Stimulated activated CD4-positive, alpha-beta T cell treated with anti-CD3 and anti-CD28 coated beads, TNF-alpha, amount 100 ng/mL, for 24 hours (primary cell): ENCODE measurements at regions not wholly inside any gene's neighbourhood (a gene's known extent, or its start where the extent isn't known, plus 50 kb on each side); places are given as distances from the start of the nearest gene placed in this dataset.
"Not testable (repeated sequence)": the region's sequence is repeated elsewhere in the genome, so short reads cannot be mapped to it uniquely, and the experiment has no call there.

Experiments
- DNase-seq, 3 experiments: peaks; one replicate each; pipeline ENCODE4 v3.0.0-alpha.2; 2020; ENCODE audit warnings: low read depth in 3 of 3

- not testable (repeated sequence) for DNase-seq
Observed at GRCh38 chr3:39655718-39656117, 153.7 kb upstream of the MYRIP start.

DNA sequence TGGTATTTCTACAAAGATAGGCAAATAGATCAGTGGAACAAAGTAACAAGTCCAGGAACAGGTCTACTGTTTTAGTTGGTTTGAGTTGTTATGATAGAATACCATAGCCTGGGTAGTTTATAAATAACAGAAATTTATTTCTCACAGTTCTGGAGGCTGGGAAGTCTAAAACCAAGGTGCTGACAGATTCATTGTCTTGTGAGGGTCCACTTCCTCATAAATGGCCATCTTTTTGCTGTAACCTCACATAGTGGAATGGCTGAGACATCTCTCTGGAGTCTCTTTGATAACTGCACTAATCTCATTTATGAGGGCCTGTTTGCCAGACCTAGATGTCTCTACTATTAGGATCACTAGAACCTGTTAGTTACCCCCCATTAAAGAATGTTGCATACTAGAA is 152.3 kb upstream of the MYRIP start:
- no peak for DNase-seq

GRCh38 chr3:39657775-39658174 is 151.6 kb upstream of the MYRIP start:
- DNase-seq = no peak

GRCh38 chr3:39664931-39665330 is 144.5 kb upstream of the MYRIP start:
- DNase-seq = no peak

GRCh38 chr3:39665441-39665840 is 144.0 kb upstream of the MYRIP start:
- DNase-seq = no peak

DNA sequence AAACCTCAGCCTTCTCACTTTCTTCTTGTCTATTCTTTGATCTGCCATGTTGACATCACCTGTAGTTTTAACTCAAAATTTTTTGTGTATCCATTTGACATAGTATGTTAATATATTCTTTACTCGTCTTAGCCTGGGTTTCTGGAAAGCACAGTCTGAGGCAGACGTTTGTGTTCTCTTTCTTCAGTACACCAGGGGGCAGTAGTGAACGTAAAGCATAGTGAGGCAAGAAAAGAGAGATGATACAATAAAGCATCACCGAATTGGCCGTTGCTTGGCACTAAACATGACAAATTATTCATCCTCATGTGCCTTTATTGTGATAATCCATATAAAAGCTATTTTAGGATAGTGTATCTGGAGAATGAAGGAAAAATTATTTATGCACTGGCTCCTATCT is 141.0 kb upstream of the MYRIP start:
- DNase-seq = no peak

GRCh38 chr3:39671116-39671515 is 138.3 kb upstream of the MYRIP start:
- no peak for DNase-seq

DNA sequence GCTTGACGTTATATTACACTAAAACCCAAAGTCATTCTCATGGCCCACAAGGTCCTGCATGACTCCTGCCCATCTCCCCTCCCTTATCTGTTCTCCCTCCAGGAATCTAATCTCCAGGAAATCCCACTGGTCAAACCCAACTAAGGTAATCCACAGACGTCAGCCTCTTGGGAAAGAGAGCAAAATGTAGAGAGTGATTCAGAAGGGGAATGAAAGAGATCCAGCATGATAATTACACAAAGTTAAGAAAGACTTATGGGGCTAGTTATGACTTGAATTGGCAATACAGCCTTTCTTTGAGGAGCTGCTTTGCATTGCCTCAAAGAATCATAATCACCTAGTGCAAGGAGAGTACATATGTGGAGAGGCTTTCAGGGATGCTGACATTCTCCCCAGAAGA is 137.8 kb upstream of the MYRIP start:
- DNase-seq = no peak

- DNase-seq = no peak
Observed at GRCh38 chr3:39705351-39705900, 104.0 kb upstream of the MYRIP start.

DNA sequence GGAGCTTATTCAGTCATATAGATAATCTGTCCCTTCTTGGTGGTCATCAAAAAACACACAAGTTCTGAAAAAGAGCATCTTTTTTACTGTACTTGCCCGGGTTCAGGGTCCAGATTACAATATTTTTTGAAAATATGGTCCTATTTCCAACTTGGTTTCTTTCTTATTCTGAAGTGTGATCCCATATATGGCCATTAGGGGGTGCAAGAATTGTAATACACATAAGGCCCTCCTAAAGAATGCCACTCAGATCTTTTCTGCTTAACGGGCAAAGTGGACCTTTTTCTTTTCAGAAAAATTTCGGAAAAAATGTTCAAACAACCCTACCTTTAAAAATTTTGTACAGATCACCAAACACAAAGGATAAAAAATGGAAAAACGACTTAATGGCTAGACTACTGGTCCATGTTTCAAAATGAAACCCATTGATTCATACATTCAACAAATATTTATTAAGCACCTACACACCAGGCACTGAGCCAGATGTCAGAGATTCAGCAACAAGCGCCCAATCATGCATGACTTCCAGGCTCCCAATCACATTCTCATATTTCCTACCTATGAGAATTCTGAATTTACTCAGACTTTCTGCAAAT is 102.0 kb upstream of the MYRIP start:
- DNase-seq = no peak

DNA sequence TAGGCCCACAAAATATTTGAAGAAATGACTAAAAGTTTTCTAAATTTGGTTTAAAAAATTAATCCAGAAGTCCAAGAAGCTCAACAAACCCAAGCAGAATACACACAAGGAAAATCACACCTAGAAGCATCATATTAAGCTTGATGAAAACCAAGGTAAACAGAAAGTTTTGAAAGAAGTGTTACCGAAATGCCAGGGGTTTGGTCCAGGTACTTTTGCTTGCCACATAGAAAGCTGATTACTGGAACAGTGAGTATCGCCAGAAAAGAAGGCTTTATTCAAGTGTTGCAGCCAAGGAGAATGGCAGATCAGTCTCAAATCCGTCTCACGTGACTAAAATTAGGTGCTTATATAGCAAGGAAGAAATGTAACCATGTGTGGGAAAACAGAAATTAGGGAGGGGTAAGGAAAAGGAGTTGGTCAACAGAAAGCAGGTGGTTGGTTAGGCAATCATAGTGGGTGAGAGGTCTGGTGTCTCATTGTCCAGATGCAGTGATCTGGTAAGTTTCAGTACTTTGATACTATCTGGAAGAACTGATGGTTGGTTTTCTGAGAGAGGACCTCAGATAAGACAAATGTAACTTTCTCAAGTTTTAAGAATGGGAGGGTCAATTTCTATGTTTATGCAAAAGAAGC is 96.9 kb upstream of the MYRIP start:
- no peak for DNase-seq

GRCh38 chr3:39713341-39713740 is 96.1 kb upstream of the MYRIP start:
- not testable (repeated sequence) for DNase-seq

DNA sequence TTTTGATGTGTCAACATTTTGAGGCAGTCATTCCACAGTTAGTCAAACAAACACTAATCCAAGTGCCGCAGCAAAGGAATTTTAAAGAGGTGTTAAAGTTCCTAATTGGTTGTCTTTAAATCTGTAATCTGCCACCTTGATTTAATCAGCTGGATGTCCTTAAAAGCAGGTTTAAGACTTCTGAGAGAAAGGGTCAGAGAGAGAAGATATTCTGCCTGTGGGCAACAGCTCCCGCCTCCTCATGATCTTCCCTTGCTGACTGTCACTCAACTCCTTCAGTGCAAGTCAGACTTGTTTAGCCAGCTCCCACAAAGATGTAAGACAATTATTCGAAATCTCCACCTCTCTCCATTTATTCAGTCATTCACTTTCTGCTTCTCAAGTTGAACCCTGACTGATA is 92.6 kb upstream of the MYRIP start:
- no peak for DNase-seq

DNA sequence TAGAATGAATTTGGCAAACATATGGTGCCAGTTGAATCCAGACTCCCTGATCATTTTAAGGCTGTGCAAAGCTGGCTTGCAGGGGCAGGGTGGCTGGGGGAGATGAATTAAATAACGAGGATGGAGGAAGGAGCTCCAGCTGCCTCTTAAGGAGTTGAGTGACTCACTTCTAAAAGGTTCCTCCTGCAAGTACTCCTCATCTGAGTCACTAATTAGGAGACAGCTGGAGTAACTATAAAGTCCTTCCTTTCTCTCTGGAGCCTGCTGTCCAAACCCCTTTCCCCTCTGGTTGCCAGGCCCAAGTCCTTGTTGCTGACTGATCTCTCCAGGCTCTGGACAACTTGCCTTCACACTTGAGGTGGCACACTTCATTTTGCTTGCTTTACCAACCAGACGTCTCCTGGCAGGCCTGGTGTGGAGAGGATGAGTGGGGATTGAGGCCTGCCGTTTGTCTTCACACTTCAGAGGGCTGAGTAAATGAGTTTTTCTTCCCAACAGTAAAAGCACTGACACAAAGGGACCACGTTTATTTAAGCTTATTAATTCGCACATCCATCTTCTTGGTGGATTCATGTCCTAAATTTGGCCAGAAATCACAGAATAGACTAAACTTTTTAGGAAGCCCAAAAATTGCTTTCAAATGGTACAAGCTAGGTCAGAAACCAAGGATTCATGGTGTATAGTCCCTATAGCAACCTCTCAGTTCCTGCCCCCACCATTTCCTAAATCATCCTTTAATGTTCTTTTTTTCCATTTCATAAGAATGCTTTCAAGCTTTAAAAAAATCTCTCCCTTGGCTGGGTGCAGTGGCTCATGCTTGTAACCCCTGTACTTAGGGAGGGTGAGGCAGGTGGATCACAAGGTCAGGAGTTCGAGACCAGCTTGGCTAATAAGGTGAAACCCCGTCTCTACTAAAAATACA is 90.5 kb upstream of the MYRIP start:
- no peak for DNase-seq

DNA sequence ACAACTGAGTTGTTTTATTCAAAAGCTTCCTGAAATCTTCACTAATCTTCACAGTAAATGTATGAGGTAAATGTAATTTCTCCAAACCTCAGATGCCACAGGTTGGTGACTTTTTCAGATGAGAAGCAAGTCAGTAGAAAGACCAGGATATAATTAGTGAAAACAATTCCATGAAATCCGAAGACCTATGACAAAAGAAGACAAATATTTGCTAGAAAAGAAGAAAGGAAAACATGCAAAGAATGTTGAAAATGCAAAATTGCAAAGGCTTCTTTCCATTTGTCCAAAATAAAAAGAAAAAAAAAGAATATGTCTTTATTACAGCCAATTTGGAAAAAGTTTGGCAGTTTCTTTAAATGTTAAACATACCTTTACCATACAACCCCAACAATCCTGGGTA is 88.3 kb upstream of the MYRIP start:
- no peak for DNase-seq

- no peak for DNase-seq
Observed at GRCh38 chr3:39724233-39724846, 85.1 kb upstream of the MYRIP start.

- no peak for DNase-seq
Observed at GRCh38 chr3:39725321-39725720, 84.1 kb upstream of the MYRIP start.

DNA sequence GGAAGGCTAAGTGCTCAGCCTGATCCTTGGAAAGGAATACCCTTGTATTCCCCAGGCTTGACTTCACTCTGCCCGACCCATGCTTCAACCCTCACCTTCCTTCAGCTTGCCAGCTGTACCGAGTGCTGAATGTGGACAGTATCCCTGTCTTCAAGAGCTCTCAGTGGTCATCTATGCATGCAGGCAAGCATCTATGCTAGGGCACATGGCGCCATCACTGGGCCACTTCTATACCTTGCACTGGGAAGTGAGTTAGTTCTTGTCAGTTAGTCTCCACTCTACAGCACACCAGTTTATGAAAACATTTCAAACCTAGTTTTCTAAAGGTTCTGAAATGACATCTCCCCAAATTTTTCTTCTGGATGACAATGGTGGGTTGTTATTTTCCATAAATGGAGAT is 82.0 kb upstream of the MYRIP start:
- no peak for DNase-seq

DNA sequence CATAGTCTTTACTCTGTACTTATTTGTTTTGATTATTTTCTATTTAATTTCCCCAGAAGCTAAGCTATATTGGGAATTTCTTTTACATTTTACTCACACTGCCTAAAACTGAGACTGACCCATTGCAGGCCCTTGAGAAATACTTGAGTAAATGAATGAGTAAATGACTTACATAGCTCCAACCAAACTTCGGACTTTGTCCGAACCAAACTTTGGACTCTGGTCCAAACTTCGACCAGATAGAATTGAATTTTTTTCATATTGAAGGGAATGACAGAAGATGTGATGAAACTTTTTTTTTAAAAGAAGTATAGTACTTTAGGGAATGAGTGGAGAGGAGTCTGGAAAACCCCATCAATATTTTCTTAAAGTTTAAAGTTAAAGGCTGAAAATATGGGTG is 75.6 kb upstream of the MYRIP start:
- DNase-seq = no peak

GRCh38 chr3:39739658-39740057 is 69.8 kb upstream of the MYRIP start:
- not testable (repeated sequence) for DNase-seq

DNA sequence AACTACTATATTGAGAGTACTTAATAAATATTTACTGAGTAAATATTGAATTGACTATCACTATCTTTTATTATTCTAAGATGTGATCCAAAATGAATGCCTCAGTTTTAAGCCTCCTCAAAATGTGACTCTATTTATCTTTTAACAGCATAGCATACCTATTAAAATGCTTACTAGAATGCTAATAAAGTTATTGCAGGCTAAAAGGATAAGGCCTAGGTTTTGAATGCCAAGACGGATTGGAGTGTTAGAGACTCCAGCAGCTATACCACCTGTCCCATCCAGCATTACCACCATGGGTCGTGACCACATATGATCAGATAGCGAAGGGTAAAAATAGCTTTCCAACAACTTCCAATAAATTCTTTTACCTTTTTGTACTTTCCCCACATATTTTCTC is 64.7 kb upstream of the MYRIP start:
- DNase-seq = no peak

- no peak for DNase-seq
Observed at GRCh38 chr3:39748002-39748401, 61.4 kb upstream of the MYRIP start.
